ENCODE measurements at regions not wholly inside any gene's neighbourhood (a gene's known extent, or its start where the extent isn't known, plus 50 kb on each side); places are given as distances from the start of the nearest gene placed in this dataset.

DNA sequence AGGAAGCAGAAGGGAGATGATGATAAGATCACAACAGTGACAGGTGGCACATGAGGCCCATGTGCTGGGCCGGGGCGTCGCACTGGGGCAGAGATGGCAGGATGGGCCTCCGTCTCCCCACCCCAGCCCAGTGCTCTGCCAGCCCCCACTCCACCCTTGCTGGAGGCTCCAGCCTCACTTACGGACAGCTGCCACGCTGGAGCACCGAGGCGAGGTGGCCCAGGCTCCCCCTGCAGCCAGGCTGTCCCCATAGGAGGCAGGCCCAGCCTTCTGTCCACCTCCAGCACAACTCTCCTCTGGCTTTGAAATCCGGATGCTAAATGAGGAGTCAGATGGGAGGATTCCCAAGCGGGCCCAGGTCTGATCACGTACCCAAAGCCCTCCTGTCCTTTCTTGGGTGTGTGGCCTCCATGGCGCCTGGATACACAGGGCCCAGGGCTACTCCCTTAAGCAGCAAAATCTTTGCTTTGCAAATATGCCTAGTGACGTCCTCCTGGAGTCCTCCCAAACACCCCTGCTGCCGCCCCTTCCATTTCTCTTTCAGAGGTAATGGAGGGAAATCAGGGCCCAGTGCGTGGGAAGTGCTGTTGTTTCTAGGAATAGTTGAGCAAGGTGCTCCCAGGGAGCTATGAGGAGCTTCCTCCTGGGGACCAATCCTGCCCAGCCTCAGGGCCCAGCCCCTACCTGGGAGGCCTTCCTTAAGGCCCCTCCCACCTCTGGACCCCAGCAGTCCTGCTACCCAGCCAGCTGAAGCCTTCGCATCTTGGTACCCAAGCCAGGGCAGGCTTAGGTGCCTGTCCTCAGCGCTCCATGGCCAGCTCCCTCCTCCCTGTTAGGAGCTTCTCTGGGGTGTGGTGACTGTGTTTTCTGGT, 170.4 kb upstream of the MYCN start:
- no peak overlapping the region for H3K27ac ChIP-seq (ENCODE audit: insufficient read depth, low read length)
- H3K36me3 ChIP-seq (ENCODE audit: control insufficient read depth, insufficient read depth, low read length), result no peaks in the 10 kb centered on the region
- H3K4me1 ChIP-seq (ENCODE audit: control insufficient read depth, extremely low read depth, insufficient read depth, low read length), result no peaks in the 10 kb centered on the region
- H3K9ac ChIP-seq (ENCODE audit: insufficient read depth, low read length), result no peak overlapping the region
- no peak for DNase-seq (ENCODE audit: low read depth in 2 of 2)
- no peaks in the 10 kb centered on the region for H3K9me3 ChIP-seq (ENCODE audit: control insufficient read depth, insufficient read depth, low read depth, low read length)
- H3K4me3 ChIP-seq (replicated peaks in 1 of 4; ENCODE audit: control extremely low read depth in 1 of 4, insufficient read depth in 1 of 4, low read depth in 3 of 4, low read length in 4 of 4), result no peak overlapping the region
- H3K4me2 ChIP-seq (ENCODE audit: extremely low read depth, insufficient read depth, low read length), result no peak overlapping the region
- no peak overlapping the region for H2AFZ ChIP-seq (ENCODE audit: low read length)
- no peaks in the 10 kb centered on the region for H3K27me3 ChIP-seq (ENCODE audit: control insufficient read depth, insufficient read depth, low read length)
- no peaks in the 10 kb centered on the region for H4K20me1 ChIP-seq (ENCODE audit: control insufficient read depth, extremely low read depth, insufficient read depth, low read length)
- no peaks in the 10 kb centered on the region for H3K79me2 ChIP-seq (ENCODE audit: control insufficient read depth, insufficient read depth, low read length)
- no peak for TF ChIP-seq EZH2 (IDR thresholded peaks at IDR 0.05; ENCODE audit: low read length, missing control alignments)
- TF ChIP-seq, protein P1, sequence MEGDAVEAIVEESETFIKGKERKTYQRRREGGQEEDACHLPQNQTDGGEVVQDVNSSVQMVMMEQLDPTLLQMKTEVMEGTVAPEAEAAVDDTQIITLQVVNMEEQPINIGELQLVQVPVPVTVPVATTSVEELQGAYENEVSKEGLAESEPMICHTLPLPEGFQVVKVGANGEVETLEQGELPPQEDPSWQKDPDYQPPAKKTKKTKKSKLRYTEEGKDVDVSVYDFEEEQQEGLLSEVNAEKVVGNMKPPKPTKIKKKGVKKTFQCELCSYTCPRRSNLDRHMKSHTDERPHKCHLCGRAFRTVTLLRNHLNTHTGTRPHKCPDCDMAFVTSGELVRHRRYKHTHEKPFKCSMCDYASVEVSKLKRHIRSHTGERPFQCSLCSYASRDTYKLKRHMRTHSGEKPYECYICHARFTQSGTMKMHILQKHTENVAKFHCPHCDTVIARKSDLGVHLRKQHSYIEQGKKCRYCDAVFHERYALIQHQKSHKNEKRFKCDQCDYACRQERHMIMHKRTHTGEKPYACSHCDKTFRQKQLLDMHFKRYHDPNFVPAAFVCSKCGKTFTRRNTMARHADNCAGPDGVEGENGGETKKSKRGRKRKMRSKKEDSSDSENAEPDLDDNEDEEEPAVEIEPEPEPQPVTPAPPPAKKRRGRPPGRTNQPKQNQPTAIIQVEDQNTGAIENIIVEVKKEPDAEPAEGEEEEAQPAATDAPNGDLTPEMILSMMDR (conservative IDR thresholded peaks at IDR 0.05 in 1 of 2, IDR thresholded peaks at IDR 0.05 in 1 of 2; ENCODE audit: low read depth in 1 of 2, low read length in 2 of 2), result no peak

DNA sequence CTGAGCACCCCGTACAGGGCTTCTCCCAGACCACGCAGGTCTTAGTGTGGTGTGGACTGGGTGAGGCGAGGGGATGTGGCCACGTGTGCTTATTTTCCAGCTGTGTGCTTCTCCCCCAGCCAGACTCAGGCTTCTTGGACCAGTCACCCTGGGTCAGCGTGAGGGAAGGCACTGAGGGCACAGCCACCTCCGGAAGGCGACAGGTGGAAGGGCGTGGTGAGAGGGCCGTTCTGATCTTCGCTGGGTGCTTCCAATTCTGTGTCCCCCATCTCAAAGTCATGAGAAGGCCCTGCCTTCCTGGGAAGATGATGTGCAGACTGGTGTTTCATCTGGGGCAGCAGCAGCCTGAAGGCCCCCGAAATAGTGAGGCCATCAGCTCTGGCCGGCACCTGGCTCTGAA, 169.7 kb upstream of the MYCN start:
- no peak overlapping the region for H3K9ac ChIP-seq (ENCODE audit: insufficient read depth, low read length)
- TF ChIP-seq, protein P1 (conservative IDR thresholded peaks at IDR 0.05 in 1 of 2, IDR thresholded peaks at IDR 0.05 in 1 of 2; ENCODE audit: low read depth in 1 of 2, low read length in 2 of 2), result no peak
- TF ChIP-seq EZH2 (IDR thresholded peaks at IDR 0.05; ENCODE audit: low read length, missing control alignments), result no peak
- H2AFZ ChIP-seq (ENCODE audit: low read length), result no peak overlapping the region
- no peaks in the 10 kb centered on the region for H3K79me2 ChIP-seq (ENCODE audit: control insufficient read depth, insufficient read depth, low read length)
- H3K4me1 ChIP-seq (ENCODE audit: control insufficient read depth, extremely low read depth, insufficient read depth, low read length), result no peaks in the 10 kb centered on the region
- no peak overlapping the region for H3K27ac ChIP-seq (ENCODE audit: insufficient read depth, low read length)
- no peak for DNase-seq (ENCODE audit: low read depth in 2 of 2)
- no peak overlapping the region for H3K4me3 ChIP-seq (replicated peaks in 1 of 4; ENCODE audit: control extremely low read depth in 1 of 4, insufficient read depth in 1 of 4, low read depth in 3 of 4, low read length in 4 of 4)
- H3K4me2 ChIP-seq (ENCODE audit: extremely low read depth, insufficient read depth, low read length), result no peak overlapping the region
- H3K27me3 ChIP-seq (ENCODE audit: control insufficient read depth, insufficient read depth, low read length), result no peaks in the 10 kb centered on the region
- no peaks in the 10 kb centered on the region for H3K9me3 ChIP-seq (ENCODE audit: control insufficient read depth, insufficient read depth, low read depth, low read length)
- H3K36me3 ChIP-seq (ENCODE audit: control insufficient read depth, insufficient read depth, low read length), result no peaks in the 10 kb centered on the region
- no peaks in the 10 kb centered on the region for H4K20me1 ChIP-seq (ENCODE audit: control insufficient read depth, extremely low read depth, insufficient read depth, low read length)

DNA sequence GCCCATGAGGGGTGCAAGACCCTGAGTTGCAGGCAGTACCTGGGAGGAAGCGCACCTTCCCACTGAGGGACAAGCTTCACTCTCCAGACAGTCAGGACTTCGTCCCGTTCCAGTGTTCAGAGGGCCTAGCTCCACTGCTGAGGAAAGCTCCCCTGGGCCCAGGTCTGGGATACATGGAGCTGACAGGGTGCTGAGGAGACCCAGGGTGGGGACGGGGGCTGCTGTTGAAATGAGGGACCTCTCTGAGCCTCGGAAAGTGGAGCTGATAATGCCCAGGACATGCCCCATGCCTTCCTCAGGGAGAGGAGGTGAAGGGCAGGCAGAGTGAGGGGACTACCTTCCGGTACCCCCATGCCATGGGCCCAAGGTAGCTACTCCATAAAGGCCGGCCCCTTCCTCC, 169.2 kb upstream of the MYCN start:
- no peak overlapping the region for H3K4me2 ChIP-seq (ENCODE audit: extremely low read depth, insufficient read depth, low read length)
- H2AFZ ChIP-seq (ENCODE audit: low read length), result no peak overlapping the region
- no peak overlapping the region for H3K4me3 ChIP-seq (replicated peaks in 1 of 4; ENCODE audit: control extremely low read depth in 1 of 4, insufficient read depth in 1 of 4, low read depth in 3 of 4, low read length in 4 of 4)
- no peaks in the 10 kb centered on the region for H4K20me1 ChIP-seq (ENCODE audit: control insufficient read depth, extremely low read depth, insufficient read depth, low read length)
- H3K27ac ChIP-seq (ENCODE audit: insufficient read depth, low read length), result no peak overlapping the region
- H3K9me3 ChIP-seq (ENCODE audit: control insufficient read depth, insufficient read depth, low read depth, low read length), result no peaks in the 10 kb centered on the region
- no peaks in the 10 kb centered on the region for H3K36me3 ChIP-seq (ENCODE audit: control insufficient read depth, insufficient read depth, low read length)
- no peak for DNase-seq (ENCODE audit: low read depth in 2 of 2)
- no peaks in the 10 kb centered on the region for H3K4me1 ChIP-seq (ENCODE audit: control insufficient read depth, extremely low read depth, insufficient read depth, low read length)
- no peak for TF ChIP-seq EZH2 (IDR thresholded peaks at IDR 0.05; ENCODE audit: low read length, missing control alignments)
- H3K9ac ChIP-seq (ENCODE audit: insufficient read depth, low read length), result no peak overlapping the region
- H3K27me3 ChIP-seq (ENCODE audit: control insufficient read depth, insufficient read depth, low read length), result no peaks in the 10 kb centered on the region
- no peaks in the 10 kb centered on the region for H3K79me2 ChIP-seq (ENCODE audit: control insufficient read depth, insufficient read depth, low read length)
